Colonic mucosa (tissue), 4 donors: ENCODE measurements at regions not wholly inside any gene's neighbourhood (a gene's known extent, or its start where the extent isn't known, plus 50 kb on each side); places are given as distances from the start of the nearest gene placed in this dataset.

Experiments
- DNase-seq: peaks from one replicate; pipeline ENCODE4 v3.0.0-alpha.2; 2020
- H3K27ac ChIP-seq: fragments of 200-600 bp; one replicate; pipeline ENCODE4 v1.8.0; 2021
- H3K27me3 ChIP-seq: fragments of 200-600 bp; one replicate; pipeline ENCODE4 v1.8.0; 2021
- H3K36me3 ChIP-seq: fragments of 200-600 bp; one replicate; pipeline ENCODE4 v1.8.0; 2021
- H3K4me1 ChIP-seq: fragments of 200-600 bp; one replicate; pipeline ENCODE4 v1.8.0; 2021; ENCODE audit warnings: mild to moderate bottlenecking
- H3K4me3 ChIP-seq: fragments of 200-600 bp; one replicate; pipeline ENCODE4 v1.8.0; 2021
- H3K9ac ChIP-seq, 2 donors: one replicate each; pipeline ENCODE4 v1.7.0; 2013; ENCODE audit warnings: control low read depth in 2 of 2, low read depth in 2 of 2, low read length in 2 of 2
- H3K9me3 ChIP-seq: fragments of 200-600 bp; one replicate; pipeline ENCODE4 v1.8.0; 2021
- intact Hi-C: fragments of 100-400 bp; cut with DNase I; formaldehyde crosslinking; loops from one replicate; pipeline ENCODE4 v1.14.1; 2022
- TF ChIP-seq, protein P1 (sequence below): fragments of 200-600 bp; IDR thresholded peaks from one replicate; pipeline ENCODE4 v1.8.0; 2022; ENCODE audit warnings: antibody characterized with exemption, mild to moderate bottlenecking
- donor health status: healthy.
- donor health status: DM: no; HTN: no; CAD: no.
- donor health status: DM: no; HTN: no; CAD: no.

DNA sequence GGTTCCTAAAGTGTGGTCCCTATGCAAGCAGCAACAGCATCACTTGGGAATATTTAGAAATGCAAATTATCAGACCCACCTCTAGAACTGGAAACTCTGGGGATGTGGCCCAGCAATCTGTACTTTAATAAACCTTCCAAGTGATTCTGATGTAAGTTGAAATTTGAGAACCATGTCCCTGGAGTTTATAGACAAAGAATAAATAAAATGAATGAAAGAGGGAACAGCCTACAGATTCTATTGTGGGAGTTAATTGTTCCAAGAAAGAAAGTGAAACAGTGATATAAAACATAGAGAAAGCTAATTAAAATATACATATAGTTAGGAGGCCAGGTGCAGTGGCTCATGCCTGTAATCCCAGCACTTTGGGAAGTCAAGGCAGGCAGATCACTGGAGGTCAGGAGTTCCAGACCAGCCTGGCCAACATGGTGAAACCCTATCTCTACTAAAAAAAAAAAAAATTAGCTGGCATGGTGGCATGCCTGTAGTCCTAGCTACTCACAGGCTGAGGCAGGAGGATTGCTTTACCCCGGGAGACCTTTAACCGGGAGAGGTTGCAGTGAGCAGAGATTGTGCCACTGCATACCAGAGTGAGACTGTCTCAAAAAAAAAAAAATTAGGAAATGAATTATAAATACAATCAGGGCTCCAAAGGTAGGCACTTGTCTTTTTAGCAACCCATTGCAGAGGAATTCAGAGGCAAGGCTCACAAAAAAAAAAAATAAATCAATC lies 507.5 kb downstream of the NAV3 start:
- Histone ChIP-seq H3K36me3 (no peaks in the 10 kb centered on the region), H3K4me3 (no peak overlapping the region), H3K27ac (no peak overlapping the region), H3K4me1 (no peaks in the 10 kb centered on the region), H3K9ac (no peak overlapping the region), H3K9me3 (no peaks in the 10 kb centered on the region), H3K27me3 (no peaks in the 10 kb centered on the region)
- DNase-seq: no peak
- TF ChIP-seq, protein P1, sequence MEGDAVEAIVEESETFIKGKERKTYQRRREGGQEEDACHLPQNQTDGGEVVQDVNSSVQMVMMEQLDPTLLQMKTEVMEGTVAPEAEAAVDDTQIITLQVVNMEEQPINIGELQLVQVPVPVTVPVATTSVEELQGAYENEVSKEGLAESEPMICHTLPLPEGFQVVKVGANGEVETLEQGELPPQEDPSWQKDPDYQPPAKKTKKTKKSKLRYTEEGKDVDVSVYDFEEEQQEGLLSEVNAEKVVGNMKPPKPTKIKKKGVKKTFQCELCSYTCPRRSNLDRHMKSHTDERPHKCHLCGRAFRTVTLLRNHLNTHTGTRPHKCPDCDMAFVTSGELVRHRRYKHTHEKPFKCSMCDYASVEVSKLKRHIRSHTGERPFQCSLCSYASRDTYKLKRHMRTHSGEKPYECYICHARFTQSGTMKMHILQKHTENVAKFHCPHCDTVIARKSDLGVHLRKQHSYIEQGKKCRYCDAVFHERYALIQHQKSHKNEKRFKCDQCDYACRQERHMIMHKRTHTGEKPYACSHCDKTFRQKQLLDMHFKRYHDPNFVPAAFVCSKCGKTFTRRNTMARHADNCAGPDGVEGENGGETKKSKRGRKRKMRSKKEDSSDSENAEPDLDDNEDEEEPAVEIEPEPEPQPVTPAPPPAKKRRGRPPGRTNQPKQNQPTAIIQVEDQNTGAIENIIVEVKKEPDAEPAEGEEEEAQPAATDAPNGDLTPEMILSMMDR: no peak
- intact Hi-C loops: no loop called here

DNA sequence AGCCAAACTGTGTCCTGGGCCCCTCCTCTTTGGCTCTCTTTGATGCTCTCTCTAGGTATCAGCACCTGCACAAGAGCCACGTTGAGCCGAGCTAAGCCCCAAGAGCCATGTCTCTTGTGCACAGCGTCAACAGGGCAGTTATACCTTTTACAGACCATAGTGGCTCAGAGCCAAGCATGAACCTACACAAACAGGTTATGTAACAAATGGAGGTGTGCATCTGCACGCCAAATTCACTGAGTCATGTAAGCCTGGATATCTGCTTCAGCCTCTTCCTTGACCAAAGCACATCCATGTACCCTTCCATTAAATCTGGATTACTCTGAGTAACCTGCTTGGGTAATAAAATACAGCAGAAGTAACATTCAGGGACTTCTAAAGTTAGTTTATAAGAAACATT lies 509.7 kb downstream of the NAV3 start:
- Histone ChIP-seq H3K4me3 (no peak overlapping the region), H3K27ac (no peak overlapping the region), H3K9ac (no peak overlapping the region), H3K27me3 (no peaks in the 10 kb centered on the region), H3K4me1 (no peaks in the 10 kb centered on the region), H3K9me3 (no peaks in the 10 kb centered on the region), H3K36me3 (no peaks in the 10 kb centered on the region)
- TF ChIP-seq, protein P1: no peak
- intact Hi-C loops: no loop called here
- no peak for DNase-seq

DNA sequence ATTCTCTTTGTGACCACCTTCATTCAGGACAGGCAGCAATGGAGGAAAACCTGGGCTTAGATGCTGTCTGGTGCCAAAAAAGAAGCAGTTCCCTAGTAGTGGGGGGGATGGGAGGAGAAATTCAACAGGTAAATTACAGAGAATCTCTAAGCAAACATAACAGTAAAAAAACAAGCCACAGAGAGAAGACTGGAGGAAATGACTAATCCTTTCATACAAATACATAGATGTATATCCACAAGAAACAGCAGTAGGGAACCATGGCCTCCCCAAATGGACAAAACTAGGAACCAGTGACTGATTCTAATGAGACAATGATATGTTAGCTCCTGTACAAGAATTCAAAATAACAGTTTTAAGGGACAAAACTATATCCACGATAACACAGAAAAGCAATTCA lies 513.0 kb downstream of the NAV3 start:
- DNase-seq: no peak
- Histone ChIP-seq H3K9ac (no peak overlapping the region), H3K27ac (no peak overlapping the region), H3K4me3 (no peak overlapping the region), H3K36me3 (no peaks in the 10 kb centered on the region), H3K9me3 (no peaks in the 10 kb centered on the region), H3K27me3 (no peaks in the 10 kb centered on the region), H3K4me1 (no peaks in the 10 kb centered on the region)
- intact Hi-C loops: no loop called here
- TF ChIP-seq, protein P1: no peak

DNA sequence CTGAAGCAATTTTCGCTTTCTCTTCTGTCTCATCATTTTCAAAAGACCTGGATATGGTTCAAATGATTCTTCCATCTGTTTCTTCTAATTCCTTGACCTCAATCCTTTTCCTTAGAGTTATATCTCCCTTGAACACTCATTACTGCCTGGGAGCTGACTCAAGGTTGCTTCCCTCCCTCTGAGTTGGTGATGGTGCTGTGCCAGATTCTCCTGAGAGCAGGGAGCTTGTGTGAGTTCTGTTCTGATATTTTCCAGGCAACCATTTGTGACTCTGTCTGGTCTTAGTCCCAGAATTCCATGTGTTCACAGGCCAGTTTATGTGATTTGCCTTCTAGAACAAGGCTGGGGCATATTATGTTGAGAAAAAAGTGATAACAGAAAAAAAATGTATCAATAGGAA lies 505.1 kb upstream of the SYT1 start:
- no peak overlapping the region for H3K4me3 ChIP-seq
- intact Hi-C loops: no loop called here
- no peak overlapping the region for H3K9ac ChIP-seq
- H3K9me3 ChIP-seq: no peaks in the 10 kb centered on the region
- no peaks in the 10 kb centered on the region for H3K27me3 ChIP-seq
- DNase-seq: no peak
- no peaks in the 10 kb centered on the region for H3K36me3 ChIP-seq
- TF ChIP-seq, protein P1: no peak
- no peak overlapping the region for H3K27ac ChIP-seq
- H3K4me1 ChIP-seq: no peaks in the 10 kb centered on the region

DNA sequence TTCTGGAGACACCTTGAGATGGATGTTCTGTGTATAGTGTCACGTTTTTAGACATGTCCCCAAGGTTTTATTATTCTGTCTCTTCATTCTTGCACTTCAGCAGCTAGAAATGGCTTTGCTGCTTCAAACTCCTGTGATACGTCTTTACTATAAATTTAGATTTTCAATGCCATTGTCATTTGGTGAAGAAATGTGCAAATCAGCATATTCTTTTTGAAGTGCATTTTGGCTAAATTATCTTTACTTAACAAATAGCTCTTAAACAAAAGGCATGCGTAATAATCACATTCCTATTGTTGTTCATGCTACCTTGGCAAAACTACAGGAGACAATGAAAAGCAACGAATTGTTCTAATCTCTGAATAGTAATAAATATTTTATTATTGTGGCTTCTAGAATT lies 502.9 kb upstream of the SYT1 start:
- no peaks in the 10 kb centered on the region for H3K4me1 ChIP-seq
- no peaks in the 10 kb centered on the region for H3K9me3 ChIP-seq
- H3K27me3 ChIP-seq: no peaks in the 10 kb centered on the region
- no peak overlapping the region for H3K27ac ChIP-seq
- intact Hi-C loops: no loop called here
- no peak overlapping the region for H3K4me3 ChIP-seq
- H3K36me3 ChIP-seq: no peaks in the 10 kb centered on the region
- H3K9ac ChIP-seq: no peak overlapping the region
- TF ChIP-seq, protein P1: no peak
- no peak for DNase-seq
